NCI-H2029 treated with DMSO at 0.1 percent for 48 hours (cell line): ENCODE measurements at regions not wholly inside any gene's neighbourhood (a gene's known extent, or its start where the extent isn't known, plus 50 kb on each side); places are given as distances from the start of the nearest gene placed in this dataset.
"Not testable (repeated sequence)": the region's sequence is repeated elsewhere in the genome, so short reads cannot be mapped to it uniquely, and the experiment has no call there.

Source experiments
- DNase-seq: peaks from one replicate; lab custom pipeline; 2025; lab: John Stamatoyannopoulos, UW

- DNase-seq = no peak
These were observed 51.2 kb upstream of the PRR5 start for GRCh38 chr22:44650806-44651205.

DNA sequence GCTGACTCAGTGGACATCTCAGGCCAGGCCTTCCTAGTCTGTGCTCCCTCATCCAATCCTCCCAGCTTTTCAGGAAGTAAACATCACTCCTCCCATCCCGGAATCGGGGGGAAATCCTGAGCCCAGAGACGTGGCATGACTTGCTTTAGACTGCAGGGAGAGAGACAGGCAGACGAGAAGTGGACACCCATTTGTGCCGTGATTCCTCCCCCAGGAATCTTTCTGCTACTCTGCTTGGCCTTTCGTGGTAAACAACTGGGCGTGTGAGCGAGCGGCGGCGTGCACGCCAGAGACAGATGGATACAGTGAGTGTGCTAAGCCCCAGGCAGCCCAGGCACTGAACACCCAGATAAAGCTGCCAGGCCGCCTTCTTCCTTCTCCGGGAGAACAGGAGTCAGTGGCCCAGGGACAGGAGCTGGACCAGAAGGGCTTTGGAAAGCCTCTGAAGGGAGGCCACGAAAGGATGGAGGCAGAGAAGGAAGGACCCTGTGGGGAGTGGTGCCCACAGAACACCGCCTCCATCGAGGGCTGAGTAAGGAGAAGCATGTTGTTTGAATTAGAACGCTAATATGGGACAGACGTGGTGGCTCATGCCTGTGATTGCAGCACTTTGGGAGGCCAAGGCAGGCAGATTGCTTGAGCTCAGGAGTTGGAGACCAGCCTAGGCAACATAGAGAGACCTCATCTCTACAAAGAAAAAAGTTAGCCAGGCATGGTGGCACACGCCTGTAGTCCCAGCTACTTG, 53.0 kb upstream of the PRR5 start:
- no peak for DNase-seq

- DNase-seq = no peak
These were observed 53.8 kb upstream of the PRR5 start for GRCh38 chr22:44648085-44648820.

DNA sequence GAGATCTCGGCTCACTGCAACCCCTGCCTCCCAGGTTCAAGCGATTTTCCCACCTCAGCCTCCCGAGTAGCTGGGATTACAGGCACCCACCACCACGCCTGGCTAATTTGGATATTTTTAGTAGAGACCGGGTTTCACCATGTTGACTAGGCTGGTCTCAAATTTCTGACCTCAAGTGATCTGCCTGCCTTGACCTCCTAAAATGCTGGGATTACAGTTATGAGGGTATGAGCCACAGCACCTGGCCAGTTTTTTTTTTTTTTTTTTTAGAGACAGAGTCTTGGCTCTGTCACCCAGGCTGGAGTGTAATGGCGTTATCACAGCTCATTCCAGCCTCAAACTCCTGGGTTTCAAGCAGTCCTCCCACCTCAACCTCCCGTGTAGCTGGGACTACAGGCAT, 54.9 kb upstream of the PRR5 start:
- DNase-seq = no peak

DNA sequence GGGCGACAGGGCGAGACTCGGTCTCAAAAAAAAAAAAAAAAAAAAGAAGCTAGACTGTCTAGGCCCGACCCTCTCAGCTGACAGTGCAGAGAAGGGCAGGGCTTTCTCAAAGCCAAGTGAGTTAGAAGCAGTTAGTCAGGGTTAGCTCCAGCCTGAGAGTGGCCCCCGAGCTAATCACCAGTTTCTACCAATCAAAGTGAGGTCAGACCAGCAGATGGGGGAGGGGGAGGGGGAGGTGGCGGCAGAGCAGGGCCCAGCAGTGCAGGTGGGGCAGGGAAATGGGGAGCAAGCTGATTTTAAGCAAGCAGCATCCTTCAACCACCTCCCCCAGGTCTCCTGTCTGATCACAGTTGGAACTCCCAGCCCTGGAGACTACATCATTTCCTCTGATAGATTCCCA, 55.3 kb upstream of the PRR5 start:
- DNase-seq = no peak

DNA sequence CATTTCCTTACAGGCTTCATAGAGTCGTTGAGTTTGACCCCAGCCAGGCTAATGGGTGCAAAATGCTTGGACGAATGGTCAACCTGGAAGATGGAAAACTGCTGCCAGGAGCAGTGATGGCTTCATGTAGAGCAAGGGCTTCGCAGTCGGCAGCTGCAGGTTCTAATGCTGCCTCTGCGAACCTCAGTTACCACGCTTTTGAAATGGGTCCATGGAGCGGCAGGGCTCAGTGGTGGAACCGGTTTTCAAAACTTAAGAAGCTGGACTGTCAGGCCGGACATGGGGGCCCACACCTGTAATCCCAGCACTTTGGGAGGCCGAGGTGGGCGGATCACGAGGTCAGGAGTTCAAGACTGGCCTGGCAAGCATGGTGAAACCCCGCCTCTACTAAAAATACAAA, 55.9 kb upstream of the PRR5 start:
- no peak for DNase-seq

DNA sequence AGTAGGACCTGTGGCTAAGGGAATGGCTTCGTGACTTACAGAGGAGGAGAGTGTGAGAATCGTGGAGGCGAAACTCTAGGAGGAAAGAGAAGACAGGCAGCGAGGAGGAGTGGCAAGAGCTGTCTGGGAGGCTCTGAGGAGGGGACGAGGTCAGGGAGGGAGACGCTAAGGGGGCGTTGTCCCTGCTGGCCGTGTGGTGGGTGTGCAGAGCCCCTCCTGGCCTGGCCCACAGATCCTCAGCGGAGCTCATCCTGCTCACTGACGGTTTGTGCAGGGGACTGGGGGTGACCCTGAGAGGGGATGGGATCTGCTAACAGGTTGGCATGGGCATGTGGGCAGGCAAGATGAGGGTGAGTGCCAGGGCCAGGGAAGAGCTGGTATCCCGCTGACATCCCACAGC, 56.5 kb upstream of the PRR5 start:
- DNase-seq = no peak

- peak; percentile 55 for DNase-seq
These were observed 56.9 kb upstream of the PRR5 start for GRCh38 chr22:44645083-44645482.

DNA sequence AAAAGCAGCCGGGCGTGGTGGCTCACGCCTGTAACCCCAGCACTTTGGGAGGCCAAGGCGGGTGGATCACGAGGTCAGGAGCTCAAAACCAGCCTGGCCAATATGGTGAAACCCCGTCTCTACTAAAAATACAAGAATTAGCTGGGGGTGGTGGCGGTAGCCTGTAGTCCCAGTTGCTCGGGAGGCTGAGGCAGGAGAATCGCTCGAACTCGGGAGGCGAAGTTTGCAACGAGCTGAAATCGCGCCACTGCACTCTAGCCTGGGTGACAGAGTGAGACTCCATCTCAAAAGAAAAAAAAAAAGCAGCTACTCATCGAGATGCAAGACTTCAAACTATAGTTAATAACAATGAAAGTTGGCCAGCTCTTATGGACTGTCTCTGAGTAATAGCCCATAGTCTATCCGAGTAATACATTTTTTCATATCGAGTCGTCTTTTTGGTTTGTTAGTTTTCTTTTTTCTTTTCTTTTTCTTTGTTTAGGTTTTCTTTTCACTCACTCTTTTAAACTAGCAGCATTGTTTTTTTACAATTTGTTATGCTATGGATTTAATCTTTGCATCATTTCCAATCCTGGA, 58.4 kb upstream of the PRR5 start:
- DNase-seq = not testable (repeated sequence)

DNA sequence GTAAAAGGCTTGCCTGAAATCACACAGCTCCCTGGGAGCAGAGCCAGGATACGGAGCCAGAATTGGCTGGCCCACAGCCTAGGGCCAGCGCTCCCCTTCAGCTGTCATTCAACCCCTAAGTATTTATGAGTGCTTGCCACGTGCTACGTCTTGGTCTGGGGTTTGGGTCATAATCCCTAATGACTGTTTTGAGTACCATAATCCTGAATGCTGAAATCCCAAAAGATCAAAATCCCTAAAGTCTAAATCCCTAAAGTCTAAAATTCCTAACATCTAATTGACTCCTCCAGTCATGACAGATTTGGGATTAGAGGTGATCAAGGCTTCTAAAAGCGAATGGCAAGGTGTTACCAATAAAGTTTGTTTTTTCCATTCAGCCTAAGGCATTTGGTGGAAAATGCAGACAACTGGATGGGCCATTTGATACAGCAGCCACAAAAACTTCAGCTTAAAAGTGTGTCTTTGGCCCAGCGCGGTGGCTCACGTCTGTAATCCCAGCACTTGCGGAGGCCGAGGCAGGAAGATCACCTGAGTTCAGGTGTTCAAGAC, 59.8 kb upstream of the PRR5 start:
- DNase-seq = no peak

- DNase-seq = no peak
These were observed 61.3 kb upstream of the PRR5 start for GRCh38 chr22:44640618-44641155.

GRCh38 chr22:44639891-44640617, 62.0 kb upstream of the PRR5 start:
- no peak for DNase-seq

DNA sequence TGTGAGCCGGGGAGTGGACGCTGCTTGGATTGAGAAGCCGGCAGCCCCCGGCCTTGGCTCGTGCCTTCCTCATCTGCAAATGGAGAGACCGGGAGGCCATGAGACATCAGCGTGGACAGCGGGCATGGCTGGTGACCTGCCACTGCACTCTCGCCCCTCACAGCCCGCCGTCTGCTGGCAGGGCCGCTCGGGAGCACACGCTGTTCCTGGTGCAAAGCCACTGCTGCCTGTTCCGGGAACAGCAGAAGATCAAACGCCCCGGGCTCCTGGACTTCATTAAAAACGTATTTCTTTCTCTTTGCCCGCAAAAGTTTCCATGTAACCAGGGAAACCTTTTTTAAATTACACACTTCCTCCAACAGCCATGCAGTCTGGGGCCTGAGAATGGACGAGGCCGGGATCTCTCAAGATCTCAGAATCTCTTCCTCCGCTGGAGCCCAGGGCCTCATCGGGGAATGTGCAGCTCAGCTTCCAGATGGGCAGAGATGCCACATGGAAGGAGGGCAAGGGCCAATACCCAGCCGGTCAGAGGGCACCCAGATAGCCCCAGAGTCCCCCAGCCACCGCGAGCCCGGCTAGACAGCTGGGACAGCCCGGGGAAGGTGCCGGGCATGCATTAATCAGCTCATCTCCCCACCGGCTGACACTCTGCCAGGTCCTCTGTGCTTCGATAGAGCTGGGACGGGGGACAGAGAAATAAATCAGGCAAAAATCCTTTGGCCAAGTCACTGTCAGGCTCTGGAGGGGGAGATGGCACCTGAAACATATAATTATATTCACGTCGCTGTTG, 62.8 kb upstream of the PRR5 start:
- no peak for DNase-seq

DNA sequence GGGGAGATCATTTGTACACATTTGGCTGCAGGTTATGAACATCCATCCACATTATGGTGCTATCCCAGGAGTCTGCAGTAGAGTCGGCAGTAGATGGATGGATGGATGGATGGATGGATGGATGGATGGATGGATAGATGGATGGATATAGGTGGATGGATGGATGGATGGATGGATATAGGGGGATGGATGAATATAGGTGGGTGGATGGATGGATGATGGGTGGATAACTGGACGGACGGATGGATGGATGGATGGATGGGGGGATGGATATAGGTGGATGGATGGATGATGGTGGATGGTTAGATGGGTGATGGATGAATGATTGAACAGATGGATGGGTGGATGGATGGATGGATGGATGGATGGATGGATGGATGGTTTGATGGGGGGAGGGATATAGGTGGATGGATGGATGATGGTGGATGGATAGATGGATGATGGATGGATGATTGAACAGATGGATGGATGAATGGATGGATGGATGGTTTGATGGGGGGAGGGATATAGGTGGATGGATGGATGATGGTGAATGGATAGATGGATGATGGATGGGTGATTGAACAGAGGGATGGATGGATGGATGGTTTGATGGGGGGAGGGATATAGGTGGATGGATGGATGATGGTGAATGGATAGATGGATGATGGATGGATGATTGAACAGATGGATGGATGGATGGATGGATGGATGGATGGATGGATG, 65.3 kb upstream of the PRR5 start:
- DNase-seq = not testable (repeated sequence)

DNA sequence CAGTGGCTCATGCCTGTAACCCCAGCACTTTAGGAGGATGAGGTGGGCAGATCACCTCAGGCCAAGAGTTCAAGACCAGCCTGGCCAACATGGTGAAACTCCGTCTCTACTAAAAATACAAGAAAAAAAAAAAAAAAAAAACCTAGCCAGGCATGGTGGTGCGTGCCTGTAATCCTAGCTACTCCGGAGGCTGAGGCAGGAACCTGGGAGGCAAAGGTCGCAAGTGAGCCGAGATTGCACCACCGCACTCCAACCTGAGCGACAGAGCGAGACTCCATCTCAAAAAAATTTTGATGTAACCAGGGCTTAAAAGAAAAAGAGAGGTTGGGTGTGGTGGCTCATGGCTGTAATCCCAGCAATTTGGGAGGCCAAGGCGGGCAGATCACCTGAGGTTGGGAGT, 66.4 kb upstream of the PRR5 start:
- not testable (repeated sequence) for DNase-seq

DNA sequence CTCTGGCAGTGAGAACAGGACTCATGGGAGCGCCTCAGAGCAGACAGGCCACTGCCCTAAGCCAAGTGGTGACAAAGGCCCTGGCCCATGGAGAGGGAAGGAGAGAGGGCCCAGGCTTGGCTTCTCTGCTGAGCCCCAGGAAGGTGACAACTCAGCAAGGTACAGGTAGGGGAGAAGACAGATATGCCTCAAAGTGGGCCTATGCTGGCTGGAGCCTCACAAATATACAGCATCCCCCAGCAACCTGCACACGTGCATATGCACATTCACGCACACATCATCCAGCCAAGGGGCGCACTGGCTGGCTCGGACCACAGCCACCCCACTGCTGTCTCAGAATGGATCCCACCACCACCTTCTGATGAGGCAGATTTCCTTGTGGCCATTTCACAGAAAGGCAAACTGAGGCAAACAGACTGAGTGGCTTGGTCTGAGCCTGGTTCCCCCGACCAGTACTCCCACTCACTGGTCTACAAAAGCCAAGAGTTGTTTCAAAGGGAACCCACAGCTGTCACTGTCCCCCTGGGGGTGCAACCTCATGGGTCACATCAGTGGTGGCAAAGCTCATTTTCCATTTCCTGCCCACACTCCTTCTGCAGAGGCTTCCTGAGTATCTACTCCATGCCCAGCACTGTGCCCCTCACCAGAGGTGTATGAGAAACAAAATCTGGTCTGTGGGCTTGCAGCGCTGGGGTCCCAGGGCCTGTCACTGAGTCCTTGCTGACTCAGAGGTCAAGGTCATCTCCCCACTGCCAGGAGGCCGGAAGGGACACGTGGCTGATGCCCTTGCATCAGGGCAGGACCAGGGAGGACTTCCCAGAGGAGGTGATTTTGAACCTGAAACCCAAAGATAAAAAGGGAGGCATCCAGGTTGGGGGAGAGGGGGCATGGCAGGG, 67.3 kb upstream of the PRR5 start:
- DNase-seq = no peak

DNA sequence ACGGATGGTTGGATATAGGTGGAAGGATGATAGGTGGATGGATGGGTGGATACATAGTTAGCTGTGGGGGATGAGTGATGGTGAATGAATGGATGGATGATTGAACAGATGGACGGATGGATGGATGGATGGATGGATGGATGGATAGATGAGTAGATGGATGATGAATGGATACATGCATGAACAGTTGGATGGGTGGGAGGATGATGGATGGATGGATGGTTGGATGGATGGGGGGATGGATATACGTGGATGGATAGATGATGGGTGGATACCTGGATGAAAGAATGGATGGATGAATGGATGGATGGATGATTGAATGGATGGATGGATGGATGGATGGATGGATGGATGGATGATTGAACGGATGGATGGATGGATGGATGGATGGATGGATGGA, 68.4 kb upstream of the PRR5 start:
- DNase-seq = no peak

DNA sequence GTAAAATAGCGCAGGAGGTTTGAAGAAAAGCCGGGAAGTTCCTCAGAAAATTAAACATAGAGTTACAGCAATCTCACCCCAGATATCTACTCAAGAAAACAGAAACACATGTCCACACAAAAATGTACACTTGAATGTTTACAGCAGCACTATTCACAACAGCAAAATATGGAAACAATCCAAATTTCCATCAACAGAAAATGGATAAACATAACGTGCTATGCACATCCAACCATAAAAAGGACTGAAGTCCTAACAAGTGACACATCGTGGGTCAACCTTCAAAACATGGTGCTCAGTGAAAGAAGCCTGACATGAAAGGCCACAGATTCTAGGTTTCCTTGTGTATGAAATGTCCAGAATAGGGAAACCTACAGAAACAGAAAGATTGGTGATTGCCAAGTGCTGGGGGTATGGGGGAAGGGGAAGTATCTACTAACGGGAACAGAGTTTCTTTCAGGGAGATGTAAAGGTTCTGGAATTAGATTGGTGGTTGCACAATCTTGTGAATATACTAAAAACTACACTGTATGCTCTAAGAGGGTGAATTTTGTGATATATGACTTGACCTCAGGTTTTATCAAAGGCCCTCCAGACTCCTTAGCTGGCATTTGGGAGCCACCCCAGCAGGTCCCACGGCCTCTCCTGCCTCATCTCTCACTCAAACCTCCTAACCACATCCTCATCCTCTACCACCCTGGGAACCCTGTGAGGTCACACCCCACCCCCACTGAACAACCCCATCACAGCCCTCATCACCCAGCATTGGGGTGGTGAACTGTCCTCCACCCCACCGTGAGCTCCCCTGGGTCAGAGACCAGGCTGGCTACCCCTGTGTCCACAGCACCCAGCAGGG, 69.2 kb upstream of the PRR5 start:
- no peak for DNase-seq

GRCh38 chr22:44630826-44631225, 71.2 kb upstream of the PRR5 start:
- DNase-seq = no peak
